Common myeloid progenitor, CD34-positive (primary cell): ENCODE measurements at regions not wholly inside any gene's neighbourhood (a gene's known extent, or its start where the extent isn't known, plus 50 kb on each side); places are given as distances from the start of the nearest gene placed in this dataset.

Experiments used
- CTCF ChIA-PET: fragments of 350-600 bp; sonication (Branson Sonifier 250); formaldehyde crosslinking; loops from one replicate; lab custom pipeline; 2021; ENCODE audit warnings: antibody characterized with exemption; lab: Charles Lee
- POLR2A ChIA-PET: fragments of 350-600 bp; sonication (Branson Sonifier 250); formaldehyde crosslinking; loops from one replicate; lab custom pipeline; 2021; ENCODE audit warnings: antibody characterized with exemption; lab: Charles Lee
- DNase-seq, 3 donors: peaks; one replicate each; pipeline versions ENCODE4 v3.0.0 to v3.0.0-alpha.2; 2013
- H3K27ac ChIP-seq, 2 experiments: 1 replicate in 1 of 2; 2 replicates in 1 of 2; pipeline ENCODE4 v1.7.0; 2013; ENCODE audit warnings: inconsistent platforms in 2 of 2, low read length in 2 of 2, mild to moderate bottlenecking in 2 of 2, low read depth in 1 of 2, moderate library complexity in 1 of 2; ENCODE audit not compliant: severe bottlenecking in 2 of 2, insufficient read depth in 1 of 2, poor library complexity in 1 of 2
- H3K27me3 ChIP-seq, 5 experiments: replicated peaks in 2 of 5; 1 replicate in 3 of 5; 2 replicates in 2 of 5; pipeline versions ENCODE4 v1.6.1 to v1.7.0; 2013; ENCODE audit warnings: low read length in 4 of 5, mild to moderate bottlenecking in 2 of 5, moderate library complexity in 2 of 5, inconsistent platforms in 1 of 5; ENCODE audit not compliant: insufficient read depth in 5 of 5, control insufficient read depth in 4 of 5
- H3K36me3 ChIP-seq, 4 experiments: 1 replicate in 2 of 4; 2 replicates in 2 of 4; pipeline versions ENCODE4 v1.6.1 to v1.7.0; 2013; ENCODE audit warnings: low read length in 3 of 4, control low read depth in 1 of 4, mild to moderate bottlenecking in 1 of 4; ENCODE audit not compliant: control insufficient read depth in 4 of 4, insufficient read depth in 4 of 4
- H3K4me1 ChIP-seq, 4 experiments: 1 replicate in 3 of 4; 2 replicates in 1 of 4; pipeline versions ENCODE4 v1.6.1 to v1.7.1; 2013; ENCODE audit warnings: low read length in 3 of 4, mild to moderate bottlenecking in 3 of 4, control low read depth in 1 of 4, inconsistent platforms in 1 of 4, moderate library complexity in 1 of 4; ENCODE audit not compliant: control insufficient read depth in 4 of 4, insufficient read depth in 4 of 4; ENCODE audit errors: control extremely low read depth in 1 of 4
- H3K4me3 ChIP-seq, 7 experiments: 1 replicate in 4 of 7; 2 replicates in 3 of 7; pipeline versions ENCODE4 v1.5.1 to v1.7.0; 2013; ENCODE audit warnings: mild to moderate bottlenecking in 7 of 7, low read length in 6 of 7, moderate library complexity in 6 of 7, inconsistent platforms in 2 of 7, low read depth in 2 of 7, control low read depth in 1 of 7; ENCODE audit not compliant: insufficient read depth in 4 of 7, control insufficient read depth in 1 of 7; ENCODE audit errors: extremely low read depth in 1 of 7
- H3K9me3 ChIP-seq, 5 experiments: 1 replicate in 4 of 5; 2 replicates in 1 of 5; pipeline versions ENCODE4 v1.6.1 to v1.7.1; 2013; ENCODE audit warnings: low read length in 4 of 5, mild to moderate bottlenecking in 2 of 5, inconsistent platforms in 1 of 5, low read depth in 1 of 5, moderate library complexity in 1 of 5; ENCODE audit not compliant: control insufficient read depth in 4 of 5, insufficient read depth in 2 of 5; ENCODE audit errors: control extremely low read depth in 1 of 5
- WGBS: methylation state at CpG from one replicate; pipeline ENCODE4 v1.1.5; 2013; ENCODE audit not compliant: insufficient coverage; 5-methylcytosine and 5-hydroxymethylcytosine counted together

GRCh38 chr3:120544361-120544760 is 51.8 kb upstream of the NDUFB4 start:
- WGBS = 100% methylated on average over 1 of the region's 2 CpGs

DNA sequence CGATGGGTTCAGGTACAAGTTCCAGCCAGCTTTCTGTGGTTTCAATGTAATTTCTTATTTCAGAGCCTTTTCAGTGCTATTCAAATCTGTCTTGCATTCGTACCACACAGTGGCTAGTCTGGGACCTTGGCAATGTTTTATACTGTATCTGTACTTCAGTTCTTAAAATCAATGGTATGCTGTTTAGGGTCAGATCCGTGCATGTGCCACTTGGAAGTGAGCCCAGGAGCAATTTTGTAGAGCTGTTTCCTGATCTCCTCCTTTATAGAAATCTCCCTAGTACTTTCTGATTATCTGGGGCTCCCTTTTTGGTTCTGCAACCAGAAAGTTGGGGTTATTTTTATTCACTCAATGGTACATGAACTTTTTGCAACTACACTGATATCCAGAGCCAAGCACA is 59.5 kb upstream of the NDUFB4 start:
- Histone ChIP-seq H3K9me3 (peaks cover 0 to 20% (median 7%) of the 10 kb centered on the region in 5 experiments), H3K4me1 (no peaks in the 10 kb centered on the region), H3K36me3 (no peaks in the 10 kb centered on the region), H3K4me3 (no peak overlapping the region), H3K27ac (no peak overlapping the region), H3K27me3 (no peaks in the 10 kb centered on the region)
- WGBS = 67% methylated on average over 2 of the region's 3 CpGs
- no peak for DNase-seq
- POLR2A ChIA-PET = no interaction called here
- CTCF ChIA-PET = no interaction called here

More at GRCh38 chr3:120544361-120544760, 51.8 kb upstream of the NDUFB4 start:
- CTCF ChIA-PET = interaction anchor here (1.9 kb wide), 1 partner anchor 15 kb away, joined by 7 read pairs; no protein-coding TSS in a partner anchor
- no peaks in the 10 kb centered on the region for H3K4me1 ChIP-seq
- H3K27ac ChIP-seq = no peak overlapping the region
- DNase-seq = no peak
- POLR2A ChIA-PET = no interaction called here
- H3K36me3 ChIP-seq = no peaks in the 10 kb centered on the region
- H3K27me3 ChIP-seq = no peaks in the 10 kb centered on the region
- H3K9me3 ChIP-seq = peaks cover 0 to 32% (median 5%) of the 10 kb centered on the region in 5 experiments
- no peak overlapping the region for H3K4me3 ChIP-seq

DNA sequence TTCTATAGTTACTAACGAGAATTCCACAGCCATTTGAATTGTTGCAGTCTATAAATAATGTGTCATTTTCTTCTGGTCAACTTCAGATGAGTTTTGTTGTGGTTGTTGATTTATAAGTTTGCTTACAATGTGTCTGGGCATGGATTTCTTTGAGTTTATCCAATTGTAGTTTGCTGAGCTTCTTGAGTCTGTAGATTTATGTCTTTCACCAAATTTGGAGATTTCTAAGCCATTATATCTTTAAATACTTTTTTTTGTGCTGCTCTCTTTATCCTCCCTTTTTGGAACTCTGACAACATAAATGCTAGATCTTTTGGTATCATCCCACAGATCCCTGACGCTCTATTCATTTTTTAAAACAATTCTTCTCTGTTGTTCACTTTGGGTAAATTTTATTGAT is 63.2 kb upstream of the NDUFB4 start:
- no CpG with 5 or more reads among the region's 2 CpGs for WGBS
- Histone ChIP-seq H3K27ac (no peak overlapping the region), H3K4me1 (no peaks in the 10 kb centered on the region), H3K27me3 (no peaks in the 10 kb centered on the region), H3K36me3 (no peaks in the 10 kb centered on the region), H3K4me3 (no peak overlapping the region), H3K9me3 (peaks cover 0 to 6% (median 0%) of the 10 kb centered on the region in 5 experiments)
- POLR2A ChIA-PET = no interaction called here
- CTCF ChIA-PET = interaction anchor here (0.6 kb wide), 1 partner anchor 24 kb away, joined by 3 read pairs; no protein-coding TSS in a partner anchor
- no peak for DNase-seq

GRCh38 chr3:120528163-120528562 is 68.0 kb upstream of the NDUFB4 start:
- CTCF ChIA-PET = interaction anchor here (1.1 kb wide), 1 partner anchor 110 kb away, joined by 3 read pairs; no protein-coding TSS in a partner anchor
- no peak for DNase-seq
- 100% methylated on average over 2 of the region's 6 CpGs for WGBS
- H3K36me3 ChIP-seq = no peaks in the 10 kb centered on the region
- H3K27ac ChIP-seq = no peak overlapping the region
- POLR2A ChIA-PET = no interaction called here
- H3K27me3 ChIP-seq = no peaks in the 10 kb centered on the region
- peaks cover 0 to 4% (median 0%) of the 10 kb centered on the region in 5 experiments for H3K9me3 ChIP-seq
- H3K4me1 ChIP-seq = no peaks in the 10 kb centered on the region
- no peak overlapping the region for H3K4me3 ChIP-seq

DNA sequence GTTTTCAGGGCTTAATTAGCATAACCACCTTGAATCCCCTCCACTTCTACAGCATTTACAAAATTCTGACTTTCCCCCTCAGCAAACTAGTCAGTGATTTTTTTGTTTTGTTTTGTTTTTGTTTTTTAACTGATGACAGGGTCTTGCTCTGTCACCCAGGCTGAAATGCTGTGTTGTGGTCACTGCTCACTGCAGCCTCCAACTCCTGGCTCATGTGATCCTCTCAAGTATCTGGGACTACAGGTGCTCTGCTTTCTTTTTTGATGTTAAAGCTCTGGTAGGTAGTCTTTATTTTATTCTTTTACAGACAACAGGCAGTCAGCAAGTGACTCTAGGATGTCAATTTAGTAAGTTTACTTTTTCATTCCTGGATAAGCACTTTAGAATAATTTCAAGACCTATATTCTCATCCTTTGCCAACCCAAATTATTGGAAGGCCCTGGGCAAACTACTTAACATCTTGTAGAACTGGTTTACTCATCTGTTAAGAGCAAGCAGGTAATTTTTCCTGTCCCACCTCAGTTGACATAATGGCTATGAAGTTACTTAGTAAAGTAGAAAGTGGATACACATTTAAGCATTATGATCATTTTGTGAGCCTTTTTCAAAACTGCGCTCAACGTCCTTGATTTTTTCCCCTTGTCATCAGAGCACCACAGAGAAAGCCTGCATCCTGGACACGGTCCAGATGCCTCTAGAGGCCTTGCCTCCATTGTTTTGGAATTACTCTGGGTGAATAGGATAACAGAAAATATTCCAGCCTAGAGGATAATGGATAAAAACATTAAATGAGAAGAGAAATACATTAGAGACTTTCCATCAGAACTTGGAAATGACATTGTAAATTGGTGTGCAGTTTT is 69.9 kb upstream of the NDUFB4 start:
- CTCF ChIA-PET = no interaction called here
- H3K27me3 ChIP-seq = no peaks in the 10 kb centered on the region
- 100% methylated on average over 2 of the region's 3 CpGs for WGBS

GRCh38 chr3:120524171-120524923 is 71.8 kb upstream of the NDUFB4 start:
- ChIA-PET POLR2A (no interaction called here), CTCF (no interaction called here)
- no peak for DNase-seq
- no peak overlapping the region for H3K4me3 ChIP-seq
- no peak overlapping the region for H3K27ac ChIP-seq
- H3K4me1 ChIP-seq = no peaks in the 10 kb centered on the region
- no peaks in the 10 kb centered on the region for H3K27me3 ChIP-seq
- H3K36me3 ChIP-seq = no peaks in the 10 kb centered on the region
- 33% methylated on average over 1 of the region's 5 CpGs for WGBS
- no peaks in the 10 kb centered on the region for H3K9me3 ChIP-seq

More for the DNA sequence above, 69.9 kb upstream of the NDUFB4 start:
- Histone ChIP-seq H3K27ac (no peak overlapping the region), H3K36me3 (no peaks in the 10 kb centered on the region), H3K9me3 (no peaks in the 10 kb centered on the region), H3K4me3 (no peak overlapping the region), H3K4me1 (no peaks in the 10 kb centered on the region)
- POLR2A ChIA-PET = interaction anchor here (0.6 kb wide), 1 partner anchor 34 kb away, joined by 8 read pairs; no protein-coding TSS in a partner anchor
- no peak for DNase-seq
